Lower leg skin (tissue), 3 donors: ENCODE measurements at regions not wholly inside any gene's neighbourhood (a gene's known extent, or its start where the extent isn't known, plus 50 kb on each side); places are given as distances from the start of the nearest gene placed in this dataset.

Experiments
- CTCF ChIP-seq, 3 donors: fragments of 450-650 bp; IDR thresholded peaks; one replicate each; pipeline ENCODE4 v1.5.1; 2016; ENCODE audit warnings: antibody characterized with exemption in 3 of 3, mild to moderate bottlenecking in 3 of 3, moderate library complexity in 2 of 3
- POLR2A ChIP-seq, 2 donors: fragments of 450-650 bp; IDR thresholded peaks; one replicate each; pipeline ENCODE4 v1.6.1; 2016 to 2017; ENCODE audit warnings: antibody characterized with exemption in 2 of 2, mild to moderate bottlenecking in 1 of 2, moderate library complexity in 1 of 2

- no peak for TF ChIP-seq CTCF (IDR thresholded peaks at IDR 0.05)
- no peak for TF ChIP-seq POLR2A (IDR thresholded peaks at IDR 0.05)
Observed at GRCh38 chr5:26518065-26518464, 520.3 kb downstream of the CDH9 start.
